Activated CD8-positive, alpha-beta memory T cell treated with anti-CD3 and anti-CD28 coated beads, Interleukin-2, amount 50 U/mL, for 48 hours (primary cell): ENCODE measurements at regions not wholly inside any gene's neighbourhood (a gene's known extent, or its start where the extent isn't known, plus 50 kb on each side); places are given as distances from the start of the nearest gene placed in this dataset.
A peak's percentile ranks its signal among the peaks of the same experiment; 100 is the strongest.

Experiments
- DNase-seq: peaks from one replicate; pipeline ENCODE4 v3.0.0-alpha.2; 2020

- peak; percentile 22 for DNase-seq
Observed at GRCh38 chr14:101234244-101234937, 326.9 kb upstream of the DIO3 start.

- no peak for DNase-seq
Observed at GRCh38 chr14:101234999-101235334, 326.3 kb upstream of the DIO3 start.

- DNase-seq: peak; percentile 71
Observed at GRCh38 chr14:101235335-101236103, 325.8 kb upstream of the DIO3 start.

GRCh38 chr14:101236496-101237251, 324.6 kb upstream of the DIO3 start:
- no peak for DNase-seq

- no peak for DNase-seq
Observed at GRCh38 chr14:101237252-101237616, 324.1 kb upstream of the DIO3 start.

- no peak for DNase-seq
Observed at GRCh38 chr14:101239065-101239464, 322.2 kb upstream of the DIO3 start.

GRCh38 chr14:101241147-101241546, 320.1 kb upstream of the DIO3 start:
- no peak for DNase-seq

GRCh38 chr14:101241807-101242278, 319.5 kb upstream of the DIO3 start:
- DNase-seq: peak; percentile 7

GRCh38 chr14:101242442-101243385, 318.6 kb upstream of the DIO3 start:
- peak; percentile 26 for DNase-seq

- peak; percentile 10 for DNase-seq
Observed at GRCh38 chr14:101243587-101244338, 317.5 kb upstream of the DIO3 start.

GRCh38 chr14:101246894-101247841, 314.1 kb upstream of the DIO3 start:
- DNase-seq: no peak

- DNase-seq: no peak
Observed at GRCh38 chr14:101247842-101248725, 313.2 kb upstream of the DIO3 start.

- no peak for DNase-seq
Observed at GRCh38 chr14:101248840-101249675, 312.2 kb upstream of the DIO3 start.

GRCh38 chr14:101249676-101250036, 311.6 kb upstream of the DIO3 start:
- no peak for DNase-seq

- no peak for DNase-seq
Observed at GRCh38 chr14:101250336-101250947, 310.9 kb upstream of the DIO3 start.

- no peak for DNase-seq
Observed at GRCh38 chr14:101250948-101251811, 310.1 kb upstream of the DIO3 start.

GRCh38 chr14:101251812-101252442, 309.4 kb upstream of the DIO3 start:
- DNase-seq: no peak
